ENCODE measurements at regions not wholly inside any gene's neighbourhood (a gene's known extent, or its start where the extent isn't known, plus 50 kb on each side); places are given as distances from the start of the nearest gene placed in this dataset.
"Not testable (repeated sequence)": the region's sequence is repeated elsewhere in the genome, so short reads cannot be mapped to it uniquely, and the experiment has no call there.

- H3K79me2 ChIP-seq (ENCODE audit: low read length) = no peaks in the 10 kb centered on the region
- no peaks in the 10 kb centered on the region for H3K4me1 ChIP-seq (ENCODE audit: low read length)
- H4K20me1 ChIP-seq (ENCODE audit: insufficient read depth, low read depth, low read length) = no peaks in the 10 kb centered on the region
- H3K36me3 ChIP-seq (ENCODE audit: insufficient read depth, low read length) = no peaks in the 10 kb centered on the region
- no peak overlapping the region for H2AFZ ChIP-seq (ENCODE audit: low read length)
- no peaks in the 10 kb centered on the region for H3K9me2 ChIP-seq (replicated peaks; ENCODE audit: insufficient read depth, low read length)
- no peaks in the 10 kb centered on the region for H3K9me3 ChIP-seq (ENCODE audit: low read length)
- no peak for DNase-seq
- no peak overlapping the region for H3K9ac ChIP-seq (ENCODE audit: low read length)
- no peak overlapping the region for H3K4me3 ChIP-seq (ENCODE audit: low read length)
- H3K27me3 ChIP-seq (ENCODE audit: low read length) = no peaks in the 10 kb centered on the region
- no peak overlapping the region for H3K27ac ChIP-seq (ENCODE audit: low read length)
- H3K4me2 ChIP-seq (ENCODE audit: low read depth, low read length, poor library complexity, severe bottlenecking) = no peak overlapping the region
Observed at GRCh38 chr12:131330106-131330815, 376.6 kb downstream of the ADGRD1 start.

- H3K9ac ChIP-seq (ENCODE audit: low read length) = no peak overlapping the region
- no peaks in the 10 kb centered on the region for H3K27me3 ChIP-seq (ENCODE audit: low read length)
- H3K4me1 ChIP-seq (ENCODE audit: low read length) = no peaks in the 10 kb centered on the region
- no peaks in the 10 kb centered on the region for H3K9me3 ChIP-seq (ENCODE audit: low read length)
- H3K4me2 ChIP-seq (ENCODE audit: low read depth, low read length, poor library complexity, severe bottlenecking) = no peak overlapping the region
- no peak overlapping the region for H3K27ac ChIP-seq (ENCODE audit: low read length)
- no peaks in the 10 kb centered on the region for H3K9me2 ChIP-seq (replicated peaks; ENCODE audit: insufficient read depth, low read length)
- no peaks in the 10 kb centered on the region for H4K20me1 ChIP-seq (ENCODE audit: insufficient read depth, low read depth, low read length)
- no peaks in the 10 kb centered on the region for H3K36me3 ChIP-seq (ENCODE audit: insufficient read depth, low read length)
- no peak overlapping the region for H2AFZ ChIP-seq (ENCODE audit: low read length)
- H3K4me3 ChIP-seq (ENCODE audit: low read length) = no peak overlapping the region
- H3K79me2 ChIP-seq (ENCODE audit: low read length) = no peaks in the 10 kb centered on the region
- no peak for DNase-seq
Observed at GRCh38 chr12:131331148-131331750, 377.5 kb downstream of the ADGRD1 start.

GRCh38 chr12:131332224-131332623 lies 378.5 kb downstream of the ADGRD1 start:
- Histone ChIP-seq H3K9ac (ENCODE audit: low read length) (no peak overlapping the region), H3K79me2 (ENCODE audit: low read length) (no peaks in the 10 kb centered on the region), H3K4me3 (ENCODE audit: low read length) (no peak overlapping the region), H3K4me2 (ENCODE audit: low read depth, low read length, poor library complexity, severe bottlenecking) (no peak overlapping the region), H2AFZ (ENCODE audit: low read length) (no peak overlapping the region), H3K27me3 (ENCODE audit: low read length) (no peaks in the 10 kb centered on the region), H3K36me3 (ENCODE audit: insufficient read depth, low read length) (no peaks in the 10 kb centered on the region), H3K27ac (ENCODE audit: low read length) (no peak overlapping the region), H3K4me1 (ENCODE audit: low read length) (no peaks in the 10 kb centered on the region), H3K9me3 (ENCODE audit: low read length) (no peaks in the 10 kb centered on the region), H4K20me1 (ENCODE audit: insufficient read depth, low read depth, low read length) (no peaks in the 10 kb centered on the region), H3K9me2 (replicated peaks; ENCODE audit: insufficient read depth, low read length) (no peaks in the 10 kb centered on the region)
- no peak for DNase-seq

- Histone ChIP-seq H3K4me2 (ENCODE audit: low read depth, low read length, poor library complexity, severe bottlenecking) (no peak overlapping the region), H3K79me2 (ENCODE audit: low read length) (no peaks in the 10 kb centered on the region), H3K9me2 (replicated peaks; ENCODE audit: insufficient read depth, low read length) (no peaks in the 10 kb centered on the region), H3K4me1 (ENCODE audit: low read length) (no peaks in the 10 kb centered on the region), H3K9me3 (ENCODE audit: low read length) (no peaks in the 10 kb centered on the region), H2AFZ (ENCODE audit: low read length) (no peak overlapping the region), H3K27me3 (ENCODE audit: low read length) (no peaks in the 10 kb centered on the region), H3K27ac (ENCODE audit: low read length) (no peak overlapping the region), H3K4me3 (ENCODE audit: low read length) (no peak overlapping the region), H3K9ac (ENCODE audit: low read length) (no peak overlapping the region), H3K36me3 (ENCODE audit: insufficient read depth, low read length) (no peaks in the 10 kb centered on the region), H4K20me1 (ENCODE audit: insufficient read depth, low read depth, low read length) (no peaks in the 10 kb centered on the region)
- DNase-seq = no peak
Observed at GRCh38 chr12:131333136-131333535, 377.8 kb upstream of the SFSWAP start.

- H3K9me2 ChIP-seq (replicated peaks; ENCODE audit: insufficient read depth, low read length) = no peaks in the 10 kb centered on the region
- no peaks in the 10 kb centered on the region for H3K9me3 ChIP-seq (ENCODE audit: low read length)
- H3K79me2 ChIP-seq (ENCODE audit: low read length) = no peaks in the 10 kb centered on the region
- no peak overlapping the region for H3K4me2 ChIP-seq (ENCODE audit: low read depth, low read length, poor library complexity, severe bottlenecking)
- H3K36me3 ChIP-seq (ENCODE audit: insufficient read depth, low read length) = no peaks in the 10 kb centered on the region
- H4K20me1 ChIP-seq (ENCODE audit: insufficient read depth, low read depth, low read length) = no peaks in the 10 kb centered on the region
- H3K4me1 ChIP-seq (ENCODE audit: low read length) = no peaks in the 10 kb centered on the region
- no peaks in the 10 kb centered on the region for H3K27me3 ChIP-seq (ENCODE audit: low read length)
- DNase-seq = no peak
- no peak overlapping the region for H2AFZ ChIP-seq (ENCODE audit: low read length)
- H3K27ac ChIP-seq (ENCODE audit: low read length) = no peak overlapping the region
- no peak overlapping the region for H3K9ac ChIP-seq (ENCODE audit: low read length)
- H3K4me3 ChIP-seq (ENCODE audit: low read length) = no peak overlapping the region
Observed at GRCh38 chr12:131333621-131334440, 377.1 kb upstream of the SFSWAP start.

- no peak overlapping the region for H3K4me3 ChIP-seq (ENCODE audit: low read length)
- no peaks in the 10 kb centered on the region for H3K9me2 ChIP-seq (replicated peaks; ENCODE audit: insufficient read depth, low read length)
Observed at GRCh38 chr12:131334835-131335234, 376.1 kb upstream of the SFSWAP start.

GRCh38 chr12:131335456-131335855 lies 375.4 kb upstream of the SFSWAP start:
- Histone ChIP-seq H3K4me3 (ENCODE audit: low read length) (no peak overlapping the region), H4K20me1 (ENCODE audit: insufficient read depth, low read depth, low read length) (no peaks in the 10 kb centered on the region), H3K9ac (ENCODE audit: low read length) (no peak overlapping the region), H3K4me2 (ENCODE audit: low read depth, low read length, poor library complexity, severe bottlenecking) (no peak overlapping the region), H3K79me2 (ENCODE audit: low read length) (no peaks in the 10 kb centered on the region), H3K9me2 (replicated peaks; ENCODE audit: insufficient read depth, low read length) (no peaks in the 10 kb centered on the region), H3K27me3 (ENCODE audit: low read length) (no peaks in the 10 kb centered on the region), H3K36me3 (ENCODE audit: insufficient read depth, low read length) (no peaks in the 10 kb centered on the region), H3K4me1 (ENCODE audit: low read length) (no peaks in the 10 kb centered on the region), H3K27ac (ENCODE audit: low read length) (no peak overlapping the region), H3K9me3 (ENCODE audit: low read length) (no peaks in the 10 kb centered on the region), H2AFZ (ENCODE audit: low read length) (no peak overlapping the region)
- DNase-seq = no peak

More at GRCh38 chr12:131334835-131335234, 376.1 kb upstream of the SFSWAP start:
- Histone ChIP-seq H2AFZ (ENCODE audit: low read length) (no peak overlapping the region), H3K4me1 (ENCODE audit: low read length) (no peaks in the 10 kb centered on the region), H4K20me1 (ENCODE audit: insufficient read depth, low read depth, low read length) (no peaks in the 10 kb centered on the region), H3K9me3 (ENCODE audit: low read length) (no peaks in the 10 kb centered on the region), H3K27me3 (ENCODE audit: low read length) (no peaks in the 10 kb centered on the region), H3K4me2 (ENCODE audit: low read depth, low read length, poor library complexity, severe bottlenecking) (no peak overlapping the region), H3K79me2 (ENCODE audit: low read length) (no peaks in the 10 kb centered on the region), H3K36me3 (ENCODE audit: insufficient read depth, low read length) (no peaks in the 10 kb centered on the region), H3K27ac (ENCODE audit: low read length) (no peak overlapping the region), H3K9ac (ENCODE audit: low read length) (no peak overlapping the region)
- no peak for DNase-seq

GRCh38 chr12:131337861-131338260 lies 373.0 kb upstream of the SFSWAP start:
- not testable (repeated sequence) for H3K4me1 ChIP-seq (ENCODE audit: low read length); DNase-seq; H3K9me3 ChIP-seq (ENCODE audit: low read length); H3K9ac ChIP-seq (ENCODE audit: low read length); H3K27me3 ChIP-seq (ENCODE audit: low read length); H3K9me2 ChIP-seq (replicated peaks; ENCODE audit: insufficient read depth, low read length); H3K27ac ChIP-seq (ENCODE audit: low read length); H4K20me1 ChIP-seq (ENCODE audit: insufficient read depth, low read depth, low read length); H3K79me2 ChIP-seq (ENCODE audit: low read length); H2AFZ ChIP-seq (ENCODE audit: low read length); H3K4me3 ChIP-seq (ENCODE audit: low read length); H3K4me2 ChIP-seq (ENCODE audit: low read depth, low read length, poor library complexity, severe bottlenecking); H3K36me3 ChIP-seq (ENCODE audit: insufficient read depth, low read length)

Measured in Karpas-422 (cell line).